ENCODE measurements at regions not wholly inside any gene's neighbourhood (a gene's known extent, or its start where the extent isn't known, plus 50 kb on each side); places are given as distances from the start of the nearest gene placed in this dataset.

DNA sequence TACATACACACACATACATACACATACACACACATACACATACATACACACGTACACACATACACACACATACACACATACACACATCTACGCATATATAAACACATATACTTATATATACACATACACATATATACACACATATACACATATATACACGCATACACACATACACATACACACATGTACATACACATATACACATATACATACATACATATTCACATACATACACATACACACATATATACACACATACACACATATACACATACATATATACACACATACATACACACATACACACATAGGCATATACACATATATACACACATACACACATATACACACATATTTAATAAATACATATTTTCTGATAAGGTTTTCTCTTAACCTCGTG lies 324.0 kb downstream of the RPS6KC1 start:
- no peak for DNase-seq (ENCODE audit: low spot score)
- no peak for ATAC-seq
- peaks cover 4% of the 10 kb centered on the region; the same call in 1 of the 2 replicates for H3K9me3 Mint-ChIP-seq
- TF ChIP-seq, protein P1, sequence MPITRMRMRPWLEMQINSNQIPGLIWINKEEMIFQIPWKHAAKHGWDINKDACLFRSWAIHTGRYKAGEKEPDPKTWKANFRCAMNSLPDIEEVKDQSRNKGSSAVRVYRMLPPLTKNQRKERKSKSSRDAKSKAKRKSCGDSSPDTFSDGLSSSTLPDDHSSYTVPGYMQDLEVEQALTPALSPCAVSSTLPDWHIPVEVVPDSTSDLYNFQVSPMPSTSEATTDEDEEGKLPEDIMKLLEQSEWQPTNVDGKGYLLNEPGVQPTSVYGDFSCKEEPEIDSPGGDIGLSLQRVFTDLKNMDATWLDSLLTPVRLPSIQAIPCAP (CRISPR knock-in tag; IDR thresholded peaks at IDR 0.05) = no peak
- TF ChIP-seq SP1 (CRISPR knock-in tag; conservative IDR thresholded peaks at IDR 0.05) (no peak), OVOL2 (CRISPR knock-in tag; IDR thresholded peaks at IDR 0.05; ENCODE audit: borderline replicate concordance) (no peak), PRRX2 (CRISPR knock-in tag; IDR thresholded peaks at IDR 0.05) (no peak), JAZF1 (CRISPR knock-in tag; IDR thresholded peaks at IDR 0.05) (no peak), ZNF396 (CRISPR knock-in tag; IDR thresholded peaks at IDR 0.05; ENCODE audit: borderline replicate concordance) (no peak), FOXP1 (CRISPR knock-in tag; IDR thresholded peaks at IDR 0.05; ENCODE audit: borderline replicate concordance) (no peak), GTF2I (CRISPR knock-in tag; conservative IDR thresholded peaks at IDR 0.05) (no peak), ZNF219 (CRISPR knock-in tag; IDR thresholded peaks at IDR 0.05; ENCODE audit: borderline replicate concordance) (no peak), SMAD3 (CRISPR knock-in tag; IDR thresholded peaks at IDR 0.05; ENCODE audit: borderline replicate concordance) (no peak), ZNF416 (CRISPR knock-in tag; IDR thresholded peaks at IDR 0.05) (no peak)
- TF ChIP-seq, protein P2, sequence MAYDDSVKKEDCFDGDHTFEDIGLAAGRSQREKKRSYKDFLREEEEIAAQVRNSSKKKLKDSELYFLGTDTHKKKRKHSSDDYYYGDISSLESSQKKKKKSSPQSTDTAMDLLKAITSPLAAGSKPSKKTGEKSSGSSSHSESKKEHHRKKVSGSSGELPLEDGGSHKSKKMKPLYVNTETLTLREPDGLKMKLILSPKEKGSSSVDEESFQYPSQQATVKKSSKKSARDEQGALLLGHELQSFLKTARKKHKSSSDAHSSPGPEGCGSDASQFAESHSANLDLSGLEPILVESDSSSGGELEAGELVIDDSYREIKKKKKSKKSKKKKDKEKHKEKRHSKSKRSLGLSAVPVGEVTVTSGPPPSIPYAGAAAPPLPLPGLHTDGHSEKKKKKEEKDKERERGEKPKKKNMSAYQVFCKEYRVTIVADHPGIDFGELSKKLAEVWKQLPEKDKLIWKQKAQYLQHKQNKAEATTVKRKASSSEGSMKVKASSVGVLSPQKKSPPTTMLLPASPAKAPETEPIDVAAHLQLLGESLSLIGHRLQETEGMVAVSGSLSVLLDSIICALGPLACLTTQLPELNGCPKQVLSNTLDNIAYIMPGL (CRISPR knock-in tag; IDR thresholded peaks at IDR 0.05) = no peak
- TF ChIP-seq, protein P3, sequence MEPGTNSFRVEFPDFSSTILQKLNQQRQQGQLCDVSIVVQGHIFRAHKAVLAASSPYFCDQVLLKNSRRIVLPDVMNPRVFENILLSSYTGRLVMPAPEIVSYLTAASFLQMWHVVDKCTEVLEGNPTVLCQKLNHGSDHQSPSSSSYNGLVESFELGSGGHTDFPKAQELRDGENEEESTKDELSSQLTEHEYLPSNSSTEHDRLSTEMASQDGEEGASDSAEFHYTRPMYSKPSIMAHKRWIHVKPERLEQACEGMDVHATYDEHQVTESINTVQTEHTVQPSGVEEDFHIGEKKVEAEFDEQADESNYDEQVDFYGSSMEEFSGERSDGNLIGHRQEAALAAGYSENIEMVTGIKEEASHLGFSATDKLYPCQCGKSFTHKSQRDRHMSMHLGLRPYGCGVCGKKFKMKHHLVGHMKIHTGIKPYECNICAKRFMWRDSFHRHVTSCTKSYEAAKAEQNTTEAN (CRISPR knock-in tag; IDR thresholded peaks at IDR 0.05) = no peak
- TF ChIP-seq, protein P4, sequence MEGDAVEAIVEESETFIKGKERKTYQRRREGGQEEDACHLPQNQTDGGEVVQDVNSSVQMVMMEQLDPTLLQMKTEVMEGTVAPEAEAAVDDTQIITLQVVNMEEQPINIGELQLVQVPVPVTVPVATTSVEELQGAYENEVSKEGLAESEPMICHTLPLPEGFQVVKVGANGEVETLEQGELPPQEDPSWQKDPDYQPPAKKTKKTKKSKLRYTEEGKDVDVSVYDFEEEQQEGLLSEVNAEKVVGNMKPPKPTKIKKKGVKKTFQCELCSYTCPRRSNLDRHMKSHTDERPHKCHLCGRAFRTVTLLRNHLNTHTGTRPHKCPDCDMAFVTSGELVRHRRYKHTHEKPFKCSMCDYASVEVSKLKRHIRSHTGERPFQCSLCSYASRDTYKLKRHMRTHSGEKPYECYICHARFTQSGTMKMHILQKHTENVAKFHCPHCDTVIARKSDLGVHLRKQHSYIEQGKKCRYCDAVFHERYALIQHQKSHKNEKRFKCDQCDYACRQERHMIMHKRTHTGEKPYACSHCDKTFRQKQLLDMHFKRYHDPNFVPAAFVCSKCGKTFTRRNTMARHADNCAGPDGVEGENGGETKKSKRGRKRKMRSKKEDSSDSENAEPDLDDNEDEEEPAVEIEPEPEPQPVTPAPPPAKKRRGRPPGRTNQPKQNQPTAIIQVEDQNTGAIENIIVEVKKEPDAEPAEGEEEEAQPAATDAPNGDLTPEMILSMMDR (IDR thresholded peaks at IDR 0.05) = no peak
- TF ChIP-seq, protein P5, sequence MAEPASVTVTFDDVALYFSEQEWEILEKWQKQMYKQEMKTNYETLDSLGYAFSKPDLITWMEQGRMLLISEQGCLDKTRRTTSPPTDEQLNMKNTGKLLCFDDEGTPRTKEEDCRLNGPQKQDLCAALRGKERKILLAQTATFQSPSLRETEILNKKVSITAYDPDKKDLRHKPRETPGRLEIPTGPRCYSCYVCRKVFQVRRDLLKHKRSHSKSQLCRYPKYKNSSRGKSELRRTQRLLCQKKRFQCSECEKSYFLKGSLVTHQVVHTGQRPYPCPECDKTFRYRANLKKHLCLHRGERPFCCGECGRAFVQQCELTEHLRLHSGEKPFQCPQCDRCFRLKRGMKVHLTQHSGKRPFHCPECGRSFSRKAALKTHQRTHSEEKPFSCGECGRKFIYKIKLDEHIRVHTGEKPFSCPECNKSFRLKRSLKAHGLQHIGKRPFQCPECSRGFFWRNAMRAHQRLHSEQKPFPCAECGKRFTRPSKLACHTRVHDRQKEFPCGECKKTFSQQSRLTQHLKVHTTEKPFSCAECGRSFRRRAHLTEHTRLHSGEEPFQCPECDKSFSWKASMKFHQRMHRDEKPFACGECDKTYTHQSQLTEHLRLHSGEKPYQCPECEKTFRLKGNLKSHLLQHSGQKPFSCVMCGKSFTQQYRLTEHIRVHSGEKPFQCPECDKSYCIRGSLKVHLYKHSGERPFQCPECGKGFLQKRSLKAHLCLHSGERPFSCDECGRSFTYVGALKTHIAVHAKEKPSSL (CRISPR knock-in tag; conservative IDR thresholded peaks at IDR 0.05) = no peak
- TF ChIP-seq, protein P6, sequence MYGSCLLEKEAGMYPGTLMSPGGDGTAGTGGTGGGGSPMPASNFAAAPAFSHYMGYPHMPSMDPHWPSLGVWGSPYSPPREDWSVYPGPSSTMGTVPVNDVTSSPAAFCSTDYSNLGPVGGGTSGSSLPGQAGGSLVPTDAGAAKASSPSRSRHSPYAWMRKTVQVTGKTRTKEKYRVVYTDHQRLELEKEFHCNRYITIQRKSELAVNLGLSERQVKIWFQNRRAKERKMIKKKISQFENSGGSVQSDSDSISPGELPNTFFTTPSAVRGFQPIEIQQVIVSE (CRISPR knock-in tag; IDR thresholded peaks at IDR 0.05; ENCODE audit: borderline replicate concordance) = no peak
- TF ChIP-seq, protein P7, sequence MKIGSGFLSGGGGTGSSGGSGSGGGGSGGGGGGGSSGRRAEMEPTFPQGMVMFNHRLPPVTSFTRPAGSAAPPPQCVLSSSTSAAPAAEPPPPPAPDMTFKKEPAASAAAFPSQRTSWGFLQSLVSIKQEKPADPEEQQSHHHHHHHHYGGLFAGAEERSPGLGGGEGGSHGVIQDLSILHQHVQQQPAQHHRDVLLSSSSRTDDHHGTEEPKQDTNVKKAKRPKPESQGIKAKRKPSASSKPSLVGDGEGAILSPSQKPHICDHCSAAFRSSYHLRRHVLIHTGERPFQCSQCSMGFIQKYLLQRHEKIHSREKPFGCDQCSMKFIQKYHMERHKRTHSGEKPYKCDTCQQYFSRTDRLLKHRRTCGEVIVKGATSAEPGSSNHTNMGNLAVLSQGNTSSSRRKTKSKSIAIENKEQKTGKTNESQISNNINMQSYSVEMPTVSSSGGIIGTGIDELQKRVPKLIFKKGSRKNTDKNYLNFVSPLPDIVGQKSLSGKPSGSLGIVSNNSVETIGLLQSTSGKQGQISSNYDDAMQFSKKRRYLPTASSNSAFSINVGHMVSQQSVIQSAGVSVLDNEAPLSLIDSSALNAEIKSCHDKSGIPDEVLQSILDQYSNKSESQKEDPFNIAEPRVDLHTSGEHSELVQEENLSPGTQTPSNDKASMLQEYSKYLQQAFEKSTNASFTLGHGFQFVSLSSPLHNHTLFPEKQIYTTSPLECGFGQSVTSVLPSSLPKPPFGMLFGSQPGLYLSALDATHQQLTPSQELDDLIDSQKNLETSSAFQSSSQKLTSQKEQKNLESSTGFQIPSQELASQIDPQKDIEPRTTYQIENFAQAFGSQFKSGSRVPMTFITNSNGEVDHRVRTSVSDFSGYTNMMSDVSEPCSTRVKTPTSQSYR (CRISPR knock-in tag; IDR thresholded peaks at IDR 0.05) = no peak
- H3K4me1 Mint-ChIP-seq = peaks cover 21% of the 10 kb centered on the region
- no peaks in the 10 kb centered on the region for H3K27me3 Mint-ChIP-seq (ENCODE audit: low read depth)
- H3K27ac Mint-ChIP-seq = no peak overlapping the region
- ChIA-PET CTCF (interaction anchor here (0.6 to 2.1 kb wide), 8 partner anchors 18 to 748 kb away, joined by 3 to 5 read pairs (median 4); no protein-coding TSS in a partner anchor), POLR2A (no interaction called here)
- no peak overlapping the region for H3K4me3 Mint-ChIP-seq
- no peaks in the 10 kb centered on the region for H3K36me3 Mint-ChIP-seq
